MV-4-11 (cell line): ENCODE measurements at regions not wholly inside any gene's neighbourhood (a gene's known extent, or its start where the extent isn't known, plus 50 kb on each side); places are given as distances from the start of the nearest gene placed in this dataset.
"Not testable (repeated sequence)": the region's sequence is repeated elsewhere in the genome, so short reads cannot be mapped to it uniquely, and the experiment has no call there.

Experiments
- DNase-seq: peaks from one replicate; lab custom pipeline; 2025; lab: John Stamatoyannopoulos, UW

- DNase-seq: no peak
Observed at GRCh38 chr4:34485252-34485651, 1759.1 kb downstream of the ARAP2 start.

GRCh38 chr4:34486461-34487363, 1757.6 kb downstream of the ARAP2 start:
- no peak for DNase-seq

DNA sequence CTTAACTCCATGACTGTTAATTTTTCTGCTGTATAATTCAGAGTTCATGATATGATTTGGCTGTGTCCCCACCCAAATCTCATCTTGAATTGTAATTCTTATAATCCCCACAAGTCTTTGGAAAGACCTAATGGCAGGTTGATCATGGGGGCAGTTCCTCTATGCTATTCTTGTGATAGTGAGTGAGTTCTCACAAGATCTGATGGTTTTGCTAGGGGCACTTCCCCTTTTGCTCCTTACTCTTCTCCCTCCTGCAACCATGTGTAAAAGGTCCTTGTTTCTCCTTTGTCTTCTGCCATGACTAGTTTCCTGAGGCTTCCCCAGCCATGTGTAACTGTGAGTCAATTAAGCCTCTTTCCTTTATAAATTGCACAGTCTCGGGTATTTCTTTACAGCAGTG, 1751.9 kb downstream of the ARAP2 start:
- peak; percentile 79 for DNase-seq

- no peak for DNase-seq
Observed at GRCh38 chr4:34502086-34502485, 1742.2 kb downstream of the ARAP2 start.

DNA sequence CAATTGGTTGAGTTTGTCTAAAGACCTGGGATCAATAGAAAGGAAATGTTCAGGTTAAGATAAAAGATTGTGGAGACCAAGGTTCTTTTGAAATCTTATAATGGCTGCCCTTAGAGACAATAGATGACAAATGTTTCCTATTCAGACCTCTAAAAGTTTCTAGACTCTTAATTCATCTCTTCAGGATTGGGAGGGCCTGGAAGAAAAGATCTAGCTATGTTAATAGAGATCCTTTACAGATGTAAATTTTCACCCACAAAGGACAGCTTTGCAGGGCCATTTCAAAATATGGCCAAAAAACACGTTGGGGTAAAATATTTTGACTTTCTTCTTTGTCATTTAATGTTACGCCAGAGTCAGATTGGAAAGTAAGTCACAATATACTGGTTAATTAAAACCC, 1739.6 kb downstream of the ARAP2 start:
- not testable (repeated sequence) for DNase-seq

DNA sequence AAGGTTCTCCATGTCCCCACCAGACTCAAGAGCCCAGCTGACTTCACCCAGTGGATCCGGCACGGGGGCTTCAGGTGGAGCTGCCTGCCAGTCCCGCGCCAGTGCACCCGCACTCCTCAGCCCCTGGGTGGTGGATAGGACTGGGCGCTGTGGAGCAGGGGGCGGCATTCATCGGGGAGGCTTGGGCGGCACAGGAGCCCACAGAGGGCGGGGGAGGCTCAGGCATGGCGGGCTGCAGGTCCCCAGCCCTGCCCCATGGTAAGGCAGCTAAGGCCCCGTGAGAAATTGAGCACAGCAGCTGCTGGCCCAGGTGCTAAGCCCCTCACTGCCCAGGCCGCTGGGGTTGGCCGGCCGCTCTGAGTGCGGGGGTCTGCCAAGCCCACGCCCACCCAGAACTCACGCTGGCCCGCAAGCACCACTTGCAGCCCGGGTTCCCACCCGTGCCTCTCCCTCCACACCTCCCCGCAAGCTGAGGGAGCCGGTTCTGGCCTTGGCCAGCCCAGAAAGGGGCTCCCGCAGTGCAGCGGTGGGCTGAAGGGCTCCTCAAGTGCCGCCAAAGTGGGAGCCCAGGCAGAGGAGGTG, 1737.7 kb downstream of the ARAP2 start:
- DNase-seq: not testable (repeated sequence)

DNA sequence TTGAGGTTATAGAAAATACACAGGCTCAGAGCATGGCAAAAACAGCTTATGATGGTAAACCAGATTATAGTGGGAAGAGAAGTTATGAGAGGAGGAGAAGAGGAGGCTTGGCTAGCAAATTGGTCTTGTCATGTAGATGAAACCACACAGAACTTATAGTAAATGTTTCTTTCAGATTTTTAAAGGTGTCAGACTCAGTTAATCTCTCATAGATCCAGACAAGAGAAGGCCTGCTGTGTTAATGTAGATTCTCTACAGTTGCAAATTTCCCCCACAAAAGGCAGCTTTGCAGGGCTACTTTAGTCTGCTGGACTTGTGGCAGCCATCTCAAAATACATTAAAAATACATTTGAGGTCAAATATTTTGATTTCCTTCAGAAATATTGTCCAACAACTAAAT, 1731.7 kb downstream of the ARAP2 start:
- no peak for DNase-seq

DNA sequence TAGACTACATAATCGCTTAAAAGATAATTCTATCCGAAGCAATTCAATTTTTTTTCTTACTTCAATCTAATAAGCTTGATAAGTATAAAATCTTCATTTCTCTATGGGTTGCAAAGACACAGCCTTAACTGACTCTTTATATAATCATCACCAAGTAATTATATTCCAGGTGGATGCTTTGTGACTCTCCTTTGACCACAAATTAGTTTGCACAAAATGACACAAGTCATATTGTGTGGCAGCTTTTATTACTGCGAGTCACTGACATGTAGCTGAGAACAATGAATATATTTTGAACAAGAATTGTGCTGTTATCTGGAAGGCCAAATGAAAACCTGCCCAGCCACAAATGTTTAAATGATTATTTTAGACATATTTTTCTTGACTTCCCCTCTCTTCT, 1727.8 kb downstream of the ARAP2 start:
- no peak for DNase-seq

DNA sequence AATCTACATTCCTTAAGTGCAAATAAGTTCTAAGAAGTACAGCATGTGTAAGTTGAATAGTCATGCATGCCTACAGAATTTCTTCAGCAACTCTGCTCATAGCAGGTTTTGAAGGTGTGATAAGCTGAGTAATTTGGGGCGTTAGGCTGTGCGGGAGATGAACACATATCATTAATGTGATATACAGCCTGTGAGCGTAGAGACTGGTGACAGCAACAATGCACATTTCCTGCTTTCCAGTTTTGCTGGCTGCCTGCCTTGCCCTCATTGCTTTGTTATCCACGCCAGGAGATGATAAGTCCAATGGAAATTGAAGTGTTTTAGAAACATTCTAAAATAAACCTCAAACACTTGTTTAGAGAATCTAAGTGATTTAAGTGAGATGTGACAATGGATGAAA, 1709.4 kb downstream of the ARAP2 start:
- DNase-seq: no peak

- DNase-seq: no peak
Observed at GRCh38 chr4:34566091-34566490, 1678.2 kb downstream of the ARAP2 start.

- DNase-seq: no peak
Observed at GRCh38 chr4:34572026-34572425, 1672.3 kb downstream of the ARAP2 start.

DNA sequence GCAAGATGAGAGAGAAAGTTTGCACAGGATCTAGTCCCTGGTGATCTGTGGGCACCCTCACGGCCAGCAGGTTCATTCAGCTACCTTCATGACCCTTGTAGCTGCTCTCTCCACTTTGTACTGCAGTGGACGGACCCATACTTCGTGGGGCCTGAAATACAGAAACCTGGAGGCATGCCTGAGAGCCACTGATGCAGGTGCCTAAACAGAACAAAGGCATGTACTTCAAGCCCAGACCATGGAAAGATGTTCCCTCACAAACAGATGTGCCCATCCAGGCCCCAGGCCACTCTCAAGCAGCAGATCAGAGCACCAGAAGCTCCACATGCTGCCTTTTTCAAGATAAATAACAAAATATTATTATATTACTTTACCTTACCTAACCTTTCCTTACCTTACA, 1629.0 kb downstream of the ARAP2 start:
- no peak for DNase-seq

DNA sequence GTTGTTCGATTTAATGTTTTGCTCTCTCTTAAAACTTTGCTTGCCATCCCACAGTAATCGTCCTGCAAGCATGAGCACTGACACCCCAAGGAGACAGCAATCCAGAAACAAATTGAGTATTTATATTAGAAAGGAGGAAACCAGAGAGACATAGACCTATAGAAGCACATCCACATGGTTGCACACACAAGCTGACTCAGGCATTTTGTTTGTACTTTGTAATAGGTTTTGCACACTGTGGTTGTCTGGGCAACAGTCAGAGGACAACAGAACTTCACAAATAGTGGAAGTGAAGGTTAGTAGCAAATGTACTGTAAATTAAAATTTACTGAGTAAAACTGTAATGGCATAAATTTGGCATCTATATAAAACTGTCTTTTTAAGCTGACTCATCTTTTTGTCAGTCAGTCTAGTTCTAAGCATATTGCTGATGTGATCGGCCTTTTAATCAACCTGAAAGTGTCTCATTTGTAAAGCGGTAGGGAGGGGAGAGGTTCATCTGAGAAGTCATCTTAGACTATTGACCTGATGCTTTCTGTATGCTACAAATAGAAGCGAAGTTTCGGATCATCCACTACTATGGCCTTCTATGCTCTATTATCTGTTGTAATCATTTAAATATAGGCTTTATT, 1624.7 kb downstream of the ARAP2 start:
- peak; percentile 31 for DNase-seq

- no peak for DNase-seq
Observed at GRCh38 chr4:34628471-34628870, 1615.8 kb downstream of the ARAP2 start.

DNA sequence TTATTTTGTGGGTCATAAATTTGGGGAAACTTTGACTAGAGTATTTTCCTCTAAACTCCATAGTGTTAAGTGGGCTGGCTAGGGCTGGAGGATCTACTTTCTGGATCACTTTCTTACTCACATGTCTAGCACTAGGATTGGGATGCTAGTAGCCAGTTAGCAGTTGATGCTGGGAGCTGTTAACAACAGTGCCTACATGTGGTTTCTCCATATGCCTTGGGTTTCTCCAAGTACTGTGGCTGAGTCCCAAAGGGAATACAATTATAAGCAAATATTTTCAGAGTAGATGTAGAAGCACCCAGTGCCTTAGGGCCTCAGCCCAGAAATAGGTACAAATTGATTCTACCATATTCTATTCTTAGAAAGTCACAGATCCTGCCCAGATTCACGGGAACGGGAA, 1614.9 kb downstream of the ARAP2 start:
- DNase-seq: no peak

DNA sequence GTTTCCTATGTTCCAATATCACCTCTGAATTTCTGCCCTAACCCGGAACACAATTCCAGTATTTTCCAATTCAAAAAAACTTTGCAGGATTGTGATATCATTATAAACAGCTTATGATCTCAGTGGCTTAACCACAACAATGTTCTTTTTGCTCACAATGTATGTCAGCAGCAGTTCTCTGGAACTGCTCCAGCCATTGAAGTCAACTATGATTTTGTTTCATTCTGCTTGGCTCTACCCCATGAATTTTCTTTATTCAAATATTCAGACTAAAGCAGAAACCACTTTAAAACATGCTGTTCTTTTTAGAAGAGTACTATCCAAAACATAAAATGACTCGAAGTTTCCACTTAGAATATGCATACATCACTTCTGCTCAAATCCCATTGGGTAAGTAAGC, 1611.1 kb downstream of the ARAP2 start:
- DNase-seq: no peak

DNA sequence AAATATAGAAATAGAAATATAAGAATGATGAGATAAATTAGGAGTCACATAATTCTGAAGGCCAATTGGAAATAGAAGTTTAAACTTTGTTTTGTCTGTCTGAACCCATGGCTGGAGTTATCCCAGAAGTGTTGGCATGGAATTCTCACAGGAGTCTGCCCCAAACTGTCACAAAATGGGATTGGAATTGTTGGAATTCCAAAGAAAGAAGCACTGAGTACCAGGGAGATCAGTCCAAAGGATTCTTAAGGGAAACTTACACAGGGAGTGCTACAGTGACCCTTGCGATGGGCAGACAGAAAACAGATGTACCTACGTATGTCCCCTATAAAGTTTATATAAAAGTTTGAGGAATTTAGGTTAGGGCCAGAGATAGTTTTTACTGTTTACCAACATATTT, 1607.7 kb downstream of the ARAP2 start:
- DNase-seq: no peak

DNA sequence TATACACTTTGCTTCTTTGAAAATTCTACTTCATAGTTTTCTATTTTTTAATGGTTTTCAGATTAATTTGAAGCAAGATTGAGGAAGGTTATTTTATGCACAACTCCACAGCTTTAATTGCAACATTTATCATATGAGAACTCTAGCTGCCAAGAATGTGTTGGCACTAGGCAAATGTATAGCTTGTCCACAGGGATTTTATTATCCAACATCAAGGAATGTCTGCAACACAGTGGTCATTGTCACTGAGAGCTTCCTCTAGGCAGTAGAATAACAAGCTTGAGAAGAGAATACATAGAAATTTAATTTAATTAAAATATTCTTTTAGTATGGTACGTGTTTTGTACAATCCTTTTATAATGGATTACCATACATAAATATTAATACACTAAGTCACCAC, 1600.8 kb downstream of the ARAP2 start:
- no peak for DNase-seq

GRCh38 chr4:34644579-34645115, 1599.7 kb downstream of the ARAP2 start:
- DNase-seq: peak; percentile 68

DNA sequence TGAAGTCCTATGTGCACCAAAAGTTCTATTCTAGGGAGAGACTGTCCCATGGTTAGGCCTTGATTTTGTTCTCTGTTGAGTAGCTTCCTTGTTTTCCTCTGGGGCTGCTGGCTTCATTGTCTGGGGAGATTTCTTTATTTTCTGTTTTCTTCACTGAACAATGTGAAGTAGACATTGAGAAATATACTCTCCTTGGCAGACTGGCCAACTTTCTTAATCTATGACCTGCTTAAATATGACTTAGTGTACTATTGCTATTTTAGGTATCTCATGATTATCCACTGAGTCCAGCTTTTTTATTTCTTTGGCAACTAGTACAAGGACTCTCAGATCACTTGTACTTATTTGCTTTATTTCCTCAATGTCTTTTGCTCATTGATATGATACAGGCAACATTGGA, 1594.6 kb downstream of the ARAP2 start:
- DNase-seq: no peak

DNA sequence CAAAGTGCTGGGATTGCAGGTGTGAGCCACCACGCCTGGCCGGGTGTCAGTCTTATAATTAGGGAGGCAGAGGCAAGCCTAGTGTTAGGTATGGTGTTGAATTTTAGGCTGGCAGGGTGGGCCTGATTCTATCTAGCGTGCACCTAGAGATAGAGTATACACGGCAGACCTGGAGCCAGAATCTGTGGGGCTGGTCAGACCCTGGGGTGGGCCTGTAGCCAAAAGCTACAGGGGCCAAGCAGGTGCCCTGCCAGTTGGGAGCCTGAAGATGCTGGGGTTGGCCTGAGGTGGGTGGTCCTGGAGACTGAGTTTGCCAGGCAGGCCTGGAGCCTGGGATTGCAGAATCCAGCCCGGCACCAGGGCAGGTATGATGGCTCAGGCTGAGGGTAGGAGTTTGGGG, 1580.3 kb downstream of the ARAP2 start:
- no peak for DNase-seq

GRCh38 chr4:34676400-34676799, 1567.9 kb downstream of the ARAP2 start:
- peak; percentile 90 for DNase-seq

DNA sequence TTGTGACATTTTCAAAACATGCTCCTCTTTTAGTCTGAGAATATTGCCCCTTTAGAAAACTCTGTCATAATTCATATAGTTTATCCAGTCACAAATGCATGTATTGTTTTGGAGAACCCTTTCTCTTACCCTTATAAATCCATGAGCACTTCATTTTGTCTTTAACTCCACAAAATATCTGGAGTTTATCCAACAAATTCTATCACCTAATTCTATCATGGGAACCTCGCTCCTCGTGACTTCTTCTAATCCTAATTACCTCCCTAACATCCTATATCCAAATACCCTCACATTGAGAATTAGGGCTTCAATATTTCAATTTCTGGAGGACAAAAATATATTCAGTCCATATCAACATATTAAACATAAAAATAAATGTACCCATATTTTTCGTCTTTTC, 1565.9 kb downstream of the ARAP2 start:
- DNase-seq: no peak
